Left ventricle myocardium inferior (tissue), 1 donor: ENCODE measurements at regions not wholly inside any gene's neighbourhood (a gene's known extent, or its start where the extent isn't known, plus 50 kb on each side); places are given as distances from the start of the nearest gene placed in this dataset.

Experiments
- DNase-seq: peaks from one replicate; pipeline ENCODE4 v3.0.0-alpha.2; 2020
- H3K27ac ChIP-seq: fragments of 200-600 bp; replicated peaks from 2 replicates; pipeline ENCODE4 v1.8.0; 2021
- H3K27me3 ChIP-seq: fragments of 200-600 bp; 2 replicates; pipeline ENCODE4 v1.8.0; 2021; ENCODE audit warnings: low read depth
- H3K36me3 ChIP-seq: fragments of 200-600 bp; 2 replicates; pipeline ENCODE4 v1.8.0; 2021
- H3K4me1 ChIP-seq: fragments of 200-600 bp; 2 replicates; pipeline ENCODE4 v1.8.0; 2021
- H3K4me3 ChIP-seq: fragments of 200-600 bp; 2 replicates; pipeline ENCODE4 v1.8.0; 2021; ENCODE audit warnings: mild to moderate bottlenecking, moderate library complexity
- H3K9me3 ChIP-seq: fragments of 200-600 bp; replicated peaks from 2 replicates; pipeline ENCODE4 v1.8.0; 2021
- CTCF ChIP-seq: fragments of 200-600 bp; IDR thresholded peaks from 2 replicates; pipeline ENCODE4 v1.8.0; 2021; ENCODE audit warnings: antibody characterized with exemption, mild to moderate bottlenecking, borderline replicate concordance
- intact Hi-C: fragments of 100-400 bp; cut with micrococcal nuclease; formaldehyde crosslinking; loops from one replicate; pipeline ENCODE4 v1.11.0; 2022
- donor health status: DM: no; HTN: yes; CAD: no; lungs with severe emphysema.

- no peaks in the 10 kb centered on the region for H3K4me1 ChIP-seq
- intact Hi-C loops = no loop called here
- H3K27ac ChIP-seq = no peak overlapping the region
- H3K4me3 ChIP-seq = no peak overlapping the region
- DNase-seq = no peak
- H3K36me3 ChIP-seq = no peaks in the 10 kb centered on the region
- no peaks in the 10 kb centered on the region for H3K27me3 ChIP-seq
- no peak for TF ChIP-seq CTCF
- no peaks in the 10 kb centered on the region for H3K9me3 ChIP-seq
Measured at GRCh38 chr4:182978152-182978827, 61.1 kb upstream of the DCTD start.

GRCh38 chr4:182975806-182976205, 58.6 kb upstream of the DCTD start:
- H3K4me1 ChIP-seq = no peaks in the 10 kb centered on the region
- TF ChIP-seq CTCF = no peak
- no peak overlapping the region for H3K4me3 ChIP-seq
- no peaks in the 10 kb centered on the region for H3K27me3 ChIP-seq
- H3K9me3 ChIP-seq = no peaks in the 10 kb centered on the region
- H3K36me3 ChIP-seq = no peaks in the 10 kb centered on the region
- intact Hi-C loops = no loop called here
- no peak for DNase-seq
- no peak overlapping the region for H3K27ac ChIP-seq

GRCh38 chr4:182973941-182974340, 56.8 kb upstream of the DCTD start:
- Histone ChIP-seq H3K27ac (no peak overlapping the region), H3K4me3 (no peak overlapping the region), H3K36me3 (no peaks in the 10 kb centered on the region), H3K27me3 (peaks cover 11% of the 10 kb centered on the region), H3K9me3 (no peaks in the 10 kb centered on the region), H3K4me1 (no peaks in the 10 kb centered on the region)
- intact Hi-C loops = no loop called here
- DNase-seq = no peak
- no peak for TF ChIP-seq CTCF

GRCh38 chr4:182973511-182973911, 56.3 kb upstream of the DCTD start:
- Histone ChIP-seq H3K27ac (no peak overlapping the region), H3K36me3 (no peaks in the 10 kb centered on the region), H3K27me3 (peaks cover 11% of the 10 kb centered on the region), H3K4me1 (no peaks in the 10 kb centered on the region), H3K4me3 (no peak overlapping the region), H3K9me3 (no peaks in the 10 kb centered on the region)
- no peak for DNase-seq
- intact Hi-C loops = no loop called here
- TF ChIP-seq CTCF = no peak

- Histone ChIP-seq H3K27me3 (peaks cover 11% of the 10 kb centered on the region), H3K4me1 (no peaks in the 10 kb centered on the region), H3K27ac (no peak overlapping the region), H3K9me3 (peaks cover 7% of the 10 kb centered on the region), H3K4me3 (no peak overlapping the region), H3K36me3 (no peaks in the 10 kb centered on the region)
- no peak for DNase-seq
- no peak for TF ChIP-seq CTCF
- intact Hi-C loops = no loop called here
Measured at GRCh38 chr4:182971702-182972101, 54.5 kb upstream of the DCTD start.
